ENCODE measurements at regions not wholly inside any gene's neighbourhood (a gene's known extent, or its start where the extent isn't known, plus 50 kb on each side); places are given as distances from the start of the nearest gene placed in this dataset.
"Not testable (repeated sequence)": the region's sequence is repeated elsewhere in the genome, so short reads cannot be mapped to it uniquely, and the experiment has no call there.

GRCh38 chr15:45802140-45802539 lies 167.3 kb downstream of the SQOR start:
- Histone ChIP-seq H3K4me3 (no peak overlapping the region), H3K9me3 (ENCODE audit: low read depth) (no peaks in the 10 kb centered on the region), H3K27me3 (no peaks in the 10 kb centered on the region), H3K27ac (no peak overlapping the region), H3K4me1 (ENCODE audit: low read depth) (peaks cover 6% of the 10 kb centered on the region), H3K36me3 (no peaks in the 10 kb centered on the region)
- no peak for DNase-seq (ENCODE audit: low read depth in 1 of 2, low spot score in 1 of 2)
- TF ChIP-seq CTCF (IDR thresholded peaks at IDR 0.05; ENCODE audit: low read depth, low read length), result no peak

DNA sequence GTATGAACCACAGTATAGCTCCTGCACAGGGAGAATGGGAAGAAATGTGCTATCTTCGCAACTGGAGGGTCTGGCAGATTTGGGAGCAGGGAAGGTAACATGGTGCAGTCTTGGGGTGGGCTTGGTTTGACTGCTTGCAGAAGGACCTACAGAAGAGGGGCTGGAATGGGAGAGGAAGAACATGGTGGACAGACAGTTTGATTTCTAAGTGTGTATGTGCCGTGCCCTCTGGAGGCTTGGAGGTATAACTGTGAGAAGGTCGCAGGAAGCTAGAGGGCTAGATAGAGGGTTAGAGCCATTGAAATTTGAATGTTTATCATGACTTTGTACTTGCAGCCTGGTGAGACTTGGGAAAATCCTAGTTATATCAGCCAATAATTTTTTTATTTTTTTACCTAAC lies 169.2 kb downstream of the SQOR start:
- Histone ChIP-seq H3K9me3 (ENCODE audit: low read depth) (no peaks in the 10 kb centered on the region), H3K4me1 (ENCODE audit: low read depth) (peaks cover under 1% of the 10 kb centered on the region), H3K36me3 (no peaks in the 10 kb centered on the region), H3K4me3 (no peak overlapping the region), H3K27me3 (no peaks in the 10 kb centered on the region), H3K27ac (no peak overlapping the region)
- DNase-seq (ENCODE audit: low read depth in 1 of 2, low spot score in 1 of 2), result no peak
- no peak for TF ChIP-seq CTCF (IDR thresholded peaks at IDR 0.05; ENCODE audit: low read depth, low read length)

GRCh38 chr15:45810201-45810600 lies 175.4 kb downstream of the SQOR start:
- Histone ChIP-seq H3K9me3 (ENCODE audit: low read depth) (no peaks in the 10 kb centered on the region), H3K4me1 (ENCODE audit: low read depth) (no peaks in the 10 kb centered on the region), H3K27ac (no peak overlapping the region), H3K4me3 (no peak overlapping the region), H3K27me3 (no peaks in the 10 kb centered on the region), H3K36me3 (no peaks in the 10 kb centered on the region)
- no peak for TF ChIP-seq CTCF (IDR thresholded peaks at IDR 0.05; ENCODE audit: low read depth, low read length)
- no peak for DNase-seq (ENCODE audit: low read depth in 1 of 2, low spot score in 1 of 2)

DNA sequence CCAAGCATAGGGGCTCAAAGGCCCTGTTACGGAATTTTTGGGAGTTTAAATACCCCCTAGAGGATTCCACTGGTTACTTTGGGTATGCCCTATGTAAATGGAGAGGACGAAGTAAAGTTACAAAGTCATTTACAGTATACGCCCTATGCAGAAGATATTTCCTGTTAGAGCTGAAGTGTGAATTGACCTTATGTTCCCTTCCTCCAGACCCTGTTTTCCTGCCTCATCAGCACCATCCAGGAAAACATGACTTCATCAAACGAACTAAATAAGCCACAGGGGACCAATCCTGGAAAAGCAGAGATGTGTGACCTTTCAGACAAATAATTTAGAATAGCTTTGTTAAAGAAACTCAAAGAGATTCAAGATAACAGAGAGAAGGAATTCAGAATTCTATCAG lies 177.4 kb downstream of the SQOR start:
- Histone ChIP-seq H3K4me3 (no peak overlapping the region), H3K27me3 (no peaks in the 10 kb centered on the region), H3K4me1 (ENCODE audit: low read depth) (no peaks in the 10 kb centered on the region), H3K36me3 (no peaks in the 10 kb centered on the region), H3K9me3 (ENCODE audit: low read depth) (no peaks in the 10 kb centered on the region), H3K27ac (no peak overlapping the region)
- no peak for DNase-seq (ENCODE audit: low read depth in 1 of 2, low spot score in 1 of 2)
- TF ChIP-seq CTCF (IDR thresholded peaks at IDR 0.05; ENCODE audit: low read depth, low read length), result no peak

- H3K9me3 ChIP-seq (ENCODE audit: low read depth); H3K27me3 ChIP-seq; H3K36me3 ChIP-seq; H3K4me1 ChIP-seq (ENCODE audit: low read depth); H3K4me3 ChIP-seq; DNase-seq (ENCODE audit: low read depth in 1 of 2, low spot score in 1 of 2); H3K27ac ChIP-seq: not testable (repeated sequence)
Observed at GRCh38 chr15:45817578-45817977, 182.7 kb downstream of the SQOR start.

- DNase-seq (ENCODE audit: low read depth in 1 of 2, low spot score in 1 of 2), result no peak
- no peaks in the 10 kb centered on the region for H3K36me3 ChIP-seq
- no peak overlapping the region for H3K27ac ChIP-seq
- H3K4me1 ChIP-seq (ENCODE audit: low read depth), result no peaks in the 10 kb centered on the region
- no peak overlapping the region for H3K4me3 ChIP-seq
- no peak for TF ChIP-seq CTCF (IDR thresholded peaks at IDR 0.05; ENCODE audit: low read depth, low read length)
- H3K9me3 ChIP-seq (ENCODE audit: low read depth), result no peaks in the 10 kb centered on the region
- no peaks in the 10 kb centered on the region for H3K27me3 ChIP-seq
Observed at GRCh38 chr15:45821390-45821789, 186.6 kb downstream of the SQOR start.

- not testable (repeated sequence) for H3K4me3 ChIP-seq; H3K27ac ChIP-seq; H3K27me3 ChIP-seq; H3K9me3 ChIP-seq (ENCODE audit: low read depth); H3K4me1 ChIP-seq (ENCODE audit: low read depth); H3K36me3 ChIP-seq; DNase-seq (ENCODE audit: low read depth in 1 of 2, low spot score in 1 of 2)
Observed at GRCh38 chr15:45822968-45823367, 188.1 kb downstream of the SQOR start.
